ENCODE measurements at regions not wholly inside any gene's neighbourhood (a gene's known extent, or its start where the extent isn't known, plus 50 kb on each side); places are given as distances from the start of the nearest gene placed in this dataset.

DNA sequence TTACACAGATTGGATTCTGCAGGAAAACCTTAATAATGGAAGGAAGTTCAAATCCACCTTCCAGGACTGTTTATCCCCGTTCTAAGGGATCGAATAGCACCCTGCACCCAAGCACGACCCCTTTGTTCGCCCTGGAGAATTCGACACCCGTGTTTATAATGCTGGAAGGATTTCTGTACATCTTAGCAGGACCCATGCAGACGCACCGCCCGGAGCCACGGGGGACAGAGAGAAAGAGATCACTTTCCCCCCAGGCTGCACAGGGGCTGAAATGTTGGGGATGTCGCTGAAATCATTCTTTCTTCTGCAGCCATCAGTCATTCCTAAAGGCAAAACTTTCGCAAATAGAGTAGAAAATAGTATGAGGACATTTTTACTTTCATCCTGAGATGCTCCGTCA, 238.7 kb upstream of the SALL3 start:
- no peak for DNase-seq (ENCODE audit: low spot score)

DNA sequence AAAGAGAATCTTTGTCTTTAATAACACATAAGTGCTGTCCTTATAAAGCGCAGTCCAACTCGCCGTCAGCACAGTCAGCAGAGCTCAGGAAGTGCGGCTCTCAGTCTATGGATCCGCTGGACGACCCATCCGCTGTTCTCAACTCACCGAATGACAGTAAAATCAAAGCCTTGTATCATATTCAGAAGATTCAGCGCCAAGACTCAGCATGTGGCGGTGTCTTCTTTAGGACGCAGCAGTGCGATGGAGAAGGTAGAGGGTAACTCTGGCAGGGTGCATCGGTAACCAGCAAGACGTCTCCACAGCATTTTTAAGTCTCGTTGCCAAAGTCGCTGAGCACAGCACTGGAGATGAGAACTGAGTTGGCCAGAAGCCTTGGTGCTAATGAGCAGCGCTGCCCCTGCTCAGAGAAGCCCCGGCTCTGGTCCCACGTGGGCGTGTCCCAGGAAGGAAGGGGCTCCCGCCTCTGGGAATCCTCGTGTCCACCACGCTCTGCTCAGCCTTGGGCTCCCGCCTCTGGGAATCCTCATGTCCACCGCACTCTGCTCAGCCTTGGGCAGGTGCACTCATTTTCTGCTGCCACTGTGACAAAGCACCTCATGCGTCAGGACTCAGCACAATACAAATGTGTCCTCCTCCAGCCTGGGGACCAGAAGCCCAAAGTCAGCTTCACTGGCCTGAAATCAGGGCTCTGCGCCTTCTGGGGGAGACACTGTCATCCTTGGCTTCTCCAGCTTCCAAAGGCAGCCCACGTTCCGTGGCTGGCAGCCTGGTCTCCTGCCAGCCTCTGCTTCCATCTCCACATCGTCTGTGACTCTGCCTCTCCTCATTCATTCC, 238.0 kb upstream of the SALL3 start:
- no peak for DNase-seq (ENCODE audit: low spot score)

DNA sequence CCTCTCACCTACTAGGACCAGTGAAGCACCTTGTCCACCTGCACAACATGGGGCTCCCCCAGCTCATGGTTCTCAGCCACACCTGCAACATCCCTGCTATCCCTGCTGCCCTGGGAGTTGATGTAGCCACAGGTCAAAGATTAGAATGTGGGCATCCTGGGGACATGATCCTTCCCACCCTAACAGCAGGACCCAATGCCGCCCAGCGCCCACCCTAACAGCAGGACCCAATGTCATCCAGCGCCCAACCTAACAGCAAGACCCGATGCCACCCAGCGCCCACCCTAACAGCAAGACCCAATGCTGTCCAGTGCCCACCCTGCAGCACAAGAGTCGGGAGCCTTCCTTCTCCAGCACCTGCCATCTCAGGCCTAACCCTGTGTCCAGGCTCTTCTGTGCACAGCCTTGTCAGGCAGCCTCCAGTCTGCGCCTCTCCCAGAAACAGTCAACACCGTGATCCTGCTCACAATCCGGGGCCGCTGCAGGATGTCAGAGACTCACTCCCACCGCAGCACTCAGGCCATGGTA, 237.3 kb upstream of the SALL3 start:
- no peak for DNase-seq (ENCODE audit: low spot score)

DNA sequence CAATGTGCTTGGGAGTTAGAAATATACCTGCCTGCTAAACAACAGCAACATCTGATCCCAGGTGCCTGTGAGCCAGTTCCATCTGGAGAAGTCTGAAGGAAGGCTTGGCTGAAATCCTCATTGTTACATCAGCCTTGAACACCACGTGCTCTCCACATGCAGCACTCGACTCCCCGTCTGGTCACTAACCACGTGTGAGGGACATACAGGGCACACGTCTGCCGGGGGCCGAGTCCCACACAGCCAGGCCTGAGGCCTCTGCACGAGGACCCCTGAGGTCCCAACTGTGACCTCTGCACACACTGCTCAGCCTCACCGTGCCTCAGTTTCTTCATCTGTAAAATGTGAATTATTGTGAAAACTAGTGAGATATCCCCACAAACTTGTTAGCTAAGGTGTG, 236.5 kb upstream of the SALL3 start:
- DNase-seq (ENCODE audit: low spot score), result no peak

DNA sequence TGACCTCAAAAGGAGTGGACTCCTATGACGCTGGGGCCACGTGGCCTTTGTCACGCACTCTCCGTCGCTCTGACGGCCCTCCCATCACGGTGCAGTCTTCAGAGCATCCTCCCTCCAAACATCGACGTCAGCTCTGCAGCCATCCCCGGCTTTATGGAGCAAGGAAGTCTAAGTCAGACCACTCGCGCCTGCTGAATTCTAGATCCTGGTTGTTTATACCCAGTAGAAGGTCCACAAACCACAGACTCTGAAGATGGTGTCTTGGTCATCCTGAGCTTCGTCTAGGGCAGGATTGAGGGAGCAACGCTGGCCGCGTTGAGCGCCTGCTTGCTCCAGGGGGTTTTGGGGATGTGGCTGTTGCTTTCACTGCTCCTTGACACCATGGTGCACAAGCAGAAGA, 228.0 kb upstream of the SALL3 start:
- DNase-seq (ENCODE audit: low spot score), result no peak

DNA sequence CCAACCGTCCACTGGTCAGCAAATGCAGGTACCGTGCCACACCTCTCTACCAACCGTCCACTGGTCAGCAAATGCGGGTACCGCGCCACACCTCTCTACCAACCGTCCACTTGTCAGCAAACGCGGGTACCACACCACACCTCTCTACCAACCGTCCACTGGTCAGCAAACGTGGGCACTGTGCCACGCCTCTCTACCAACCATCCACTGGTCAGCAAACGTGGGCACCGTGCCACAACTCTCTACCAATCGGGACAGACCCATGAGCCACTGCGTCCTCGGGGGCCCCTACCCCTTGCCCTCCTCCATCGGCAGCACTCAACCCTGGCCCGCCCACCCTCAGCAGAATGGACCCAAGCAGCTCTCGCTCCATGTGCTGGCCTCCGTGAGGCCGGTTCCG, 226.4 kb upstream of the SALL3 start:
- no peak for DNase-seq (ENCODE audit: low spot score)

DNA sequence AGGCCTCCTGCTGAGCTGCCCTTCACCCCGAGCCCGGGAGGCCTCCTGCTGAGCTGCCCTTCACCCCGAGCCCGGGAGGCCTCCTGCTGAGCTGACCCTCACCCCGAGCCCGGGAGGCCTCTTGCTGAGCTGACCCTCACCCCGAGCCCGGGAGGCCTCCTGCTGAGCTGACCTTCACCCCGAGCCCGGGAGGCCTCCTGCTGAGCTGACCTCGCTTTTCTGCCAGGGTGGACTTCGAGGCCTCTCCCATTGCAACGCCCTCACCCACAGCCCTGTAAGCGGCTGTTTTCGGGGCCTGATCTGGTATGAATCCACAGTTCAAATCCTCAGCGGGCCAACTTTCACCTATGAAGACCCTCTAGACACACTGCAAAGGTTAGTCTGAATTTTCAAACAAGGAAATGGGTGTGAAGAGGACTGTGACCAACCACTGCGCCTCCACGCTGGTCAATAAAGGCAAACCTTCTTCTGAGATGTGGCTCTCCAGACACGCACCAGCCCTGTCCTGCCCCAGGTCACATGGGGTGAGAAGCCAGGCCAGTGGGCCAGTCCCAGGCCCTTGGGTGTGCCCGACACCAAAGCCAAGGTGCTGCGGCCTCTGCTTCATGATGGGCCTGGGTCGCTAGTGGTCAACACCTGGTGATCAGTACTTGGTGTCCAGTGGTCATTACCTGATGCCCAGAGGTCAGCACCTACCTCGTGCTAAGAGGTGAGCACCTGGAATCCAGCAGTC, 225.1 kb upstream of the SALL3 start:
- DNase-seq (ENCODE audit: low spot score), result no peak

DNA sequence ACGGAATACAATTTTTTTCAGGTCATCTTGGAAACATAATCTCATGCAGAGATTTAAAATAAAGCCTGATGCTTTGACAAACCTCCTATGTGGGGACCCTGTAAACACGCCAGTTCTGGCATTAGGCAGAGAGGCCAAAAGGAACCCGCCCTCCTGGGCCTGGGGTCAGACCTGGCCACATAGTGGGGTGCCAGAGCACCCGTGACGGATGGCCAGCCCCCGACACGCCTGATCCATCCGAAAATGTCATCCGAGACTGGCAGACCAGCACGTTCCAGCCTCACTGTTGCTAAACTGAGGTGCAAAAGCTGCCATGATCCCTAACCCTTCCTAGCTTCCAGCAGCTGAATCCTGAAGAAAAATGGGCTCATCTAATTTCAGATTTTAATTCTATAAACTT, 222.6 kb upstream of the SALL3 start:
- no peak for DNase-seq (ENCODE audit: low spot score)

DNA sequence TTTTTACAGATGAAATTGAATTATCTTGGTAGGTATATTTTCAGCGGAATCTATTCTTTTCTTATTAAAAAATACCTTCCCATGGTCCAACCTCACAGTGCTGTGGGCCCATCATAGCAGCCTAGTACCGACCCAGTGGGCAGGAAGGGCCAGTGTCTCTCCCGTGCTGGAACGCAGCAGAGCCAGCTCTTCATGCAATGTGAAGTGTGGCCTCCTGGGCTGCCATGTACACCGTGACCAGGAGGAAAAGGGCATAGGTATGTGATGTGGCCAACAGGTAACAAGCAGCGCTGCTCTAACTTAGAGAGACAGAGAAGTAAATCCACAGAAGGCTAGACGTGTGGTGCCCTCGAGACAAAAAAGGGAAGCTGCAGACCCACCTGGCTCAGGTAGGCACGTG, 221.1 kb upstream of the SALL3 start:
- no peak for DNase-seq (ENCODE audit: low spot score)

DNA sequence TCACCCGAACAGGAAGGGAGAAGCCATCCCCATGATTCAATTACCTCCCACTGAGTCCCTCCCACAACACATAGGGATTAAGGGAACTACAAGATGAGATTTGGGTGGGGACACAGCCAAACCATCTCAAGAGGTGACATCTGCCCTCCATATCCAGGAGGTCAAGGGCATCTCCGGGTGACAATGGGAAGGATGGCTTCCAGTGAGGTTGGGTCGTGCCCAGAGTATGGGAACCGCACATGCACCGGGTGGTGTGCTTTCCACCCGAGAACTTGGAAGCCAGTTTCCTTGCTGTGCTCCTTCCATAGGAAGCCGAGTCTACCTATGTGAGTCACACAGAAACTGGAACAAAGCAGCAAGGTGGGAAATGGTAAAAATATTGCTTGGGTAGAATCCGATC, 216.9 kb upstream of the SALL3 start:
- DNase-seq (ENCODE audit: low spot score), result no peak

DNA sequence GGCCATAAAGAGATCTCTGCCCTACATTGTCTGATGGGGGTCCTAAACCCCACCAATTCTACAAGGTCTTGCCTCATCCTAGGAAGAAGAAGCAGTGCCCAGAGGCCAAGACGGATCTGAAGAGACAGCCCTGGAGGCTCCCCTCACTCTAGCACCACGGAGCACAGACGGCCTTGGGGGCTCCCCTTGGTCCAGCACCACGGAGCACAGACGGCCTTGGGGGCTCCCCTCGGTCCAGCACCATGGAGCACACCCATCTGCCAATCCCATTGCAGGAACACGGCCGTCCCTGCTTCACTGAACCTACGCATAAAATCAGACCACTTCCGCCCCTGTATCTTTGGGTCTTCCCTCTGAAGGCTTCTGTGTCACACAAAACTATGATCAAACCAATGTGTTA, 215.1 kb upstream of the SALL3 start:
- no peak for DNase-seq (ENCODE audit: low spot score)

DNA sequence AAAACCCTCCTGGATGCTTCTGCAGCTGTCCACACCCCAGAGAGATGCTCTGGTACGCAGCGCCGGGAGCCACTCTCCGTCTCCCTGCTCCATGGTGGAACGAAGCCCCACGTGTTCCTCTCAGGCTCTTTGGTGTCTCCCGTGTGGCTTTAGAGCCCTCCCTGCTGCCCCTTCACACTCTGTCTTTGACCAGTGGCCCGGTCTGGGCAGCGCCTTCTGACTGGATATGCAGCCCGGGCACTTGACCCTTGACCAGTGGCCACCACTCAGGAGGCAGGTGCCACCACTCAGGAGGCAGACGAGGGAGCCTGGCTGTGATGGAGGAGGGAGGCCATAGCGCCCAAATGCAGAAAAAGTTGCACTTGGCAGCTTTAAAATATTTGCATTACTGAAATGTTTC, 214.5 kb upstream of the SALL3 start:
- DNase-seq (ENCODE audit: low spot score), result no peak

DNA sequence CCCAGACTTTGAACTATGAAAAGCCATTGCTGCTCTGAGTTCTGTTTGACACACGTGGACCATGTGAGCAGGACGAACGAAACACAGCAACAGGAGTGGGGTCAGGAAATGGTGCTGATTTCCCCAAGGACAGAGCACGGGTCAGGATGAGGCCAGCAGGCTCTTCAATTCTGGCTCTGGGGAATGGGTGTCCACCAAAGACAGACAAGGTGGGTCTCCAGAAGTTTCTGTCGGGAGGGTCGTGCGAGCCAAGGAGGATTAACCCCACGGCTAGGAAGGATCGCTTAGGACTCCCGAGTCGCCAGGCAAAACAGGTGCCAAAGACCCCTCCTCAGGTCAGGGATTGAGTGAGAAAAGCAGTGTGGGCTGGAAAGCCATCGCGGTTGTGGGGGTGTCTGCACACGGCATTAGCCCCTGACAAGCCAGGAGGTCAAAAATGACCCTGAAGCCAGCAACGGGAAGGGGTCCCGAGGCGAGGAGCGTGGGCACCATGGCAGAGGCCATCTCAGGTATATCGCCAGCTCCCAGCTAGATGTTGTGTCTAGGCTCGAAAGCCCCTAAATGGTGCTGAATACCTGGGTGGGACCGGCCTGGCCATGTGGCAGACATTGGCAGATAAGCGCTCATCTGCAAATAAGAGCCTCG, 213.9 kb upstream of the SALL3 start:
- no peak for DNase-seq (ENCODE audit: low spot score)

DNA sequence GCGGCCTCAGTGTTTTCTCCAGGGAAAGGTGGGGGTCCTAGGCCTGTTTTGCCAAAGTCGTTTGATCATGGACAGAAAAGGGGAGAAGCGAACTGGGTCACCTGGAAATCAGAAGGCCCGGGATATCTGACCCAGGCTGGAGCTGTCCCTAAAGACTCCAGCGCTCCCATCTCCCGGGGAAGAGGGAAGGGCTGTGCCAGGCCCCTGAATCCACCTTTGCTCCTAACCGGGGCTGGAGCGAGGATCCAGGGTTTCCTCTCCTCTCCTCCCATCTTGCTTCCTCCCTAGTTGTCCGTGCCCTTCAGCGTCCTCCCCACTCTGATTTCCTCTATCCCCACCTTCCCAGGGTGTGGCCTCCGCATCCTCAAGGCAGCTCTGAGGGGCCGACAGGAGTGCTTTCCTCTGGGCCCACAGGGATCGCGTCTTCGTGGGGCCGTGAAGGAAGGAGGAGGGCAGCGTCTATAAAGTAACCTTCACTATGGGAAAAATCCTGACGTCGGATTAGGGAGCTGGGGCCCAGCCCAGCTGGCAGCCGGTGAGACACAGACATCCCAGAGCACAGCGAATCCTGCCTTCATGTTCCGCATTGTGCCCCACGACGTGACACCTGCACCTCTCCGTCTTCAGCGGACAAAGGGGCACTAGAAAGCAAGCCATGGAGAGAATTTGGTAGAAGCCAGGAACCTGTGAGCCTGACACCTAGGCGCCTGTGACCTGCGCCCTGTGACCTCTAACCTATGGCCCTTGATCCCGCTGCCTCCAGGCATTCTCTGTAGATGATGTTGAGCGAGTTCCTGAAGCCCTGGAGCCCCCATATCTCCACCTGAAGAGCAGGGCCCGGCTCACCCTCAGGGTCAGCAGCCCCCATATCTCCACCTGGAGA, 212.7 kb upstream of the SALL3 start:
- no peak for DNase-seq (ENCODE audit: low spot score)

DNA sequence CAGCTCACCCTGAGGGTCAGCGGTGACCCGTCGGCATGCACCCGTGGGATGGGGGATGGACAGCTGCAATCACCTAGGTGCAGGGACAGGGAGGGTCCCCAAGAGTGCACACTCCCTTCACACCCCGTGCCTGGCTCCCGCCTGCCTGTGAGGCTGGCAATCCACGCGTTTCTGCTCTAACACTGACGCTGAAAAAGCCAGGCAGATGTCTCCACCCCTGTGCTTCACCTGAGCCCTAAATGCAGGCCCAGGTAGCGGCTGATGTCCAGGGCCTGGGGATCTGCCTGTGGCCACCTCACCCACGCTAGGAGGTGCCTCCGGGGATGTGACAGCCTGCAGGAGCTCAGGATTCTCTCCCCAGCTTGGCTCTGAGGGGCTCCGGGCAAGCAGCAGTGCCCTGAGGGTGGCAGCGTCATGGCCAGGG, 212.0 kb upstream of the SALL3 start:
- no peak for DNase-seq (ENCODE audit: low spot score)

DNA sequence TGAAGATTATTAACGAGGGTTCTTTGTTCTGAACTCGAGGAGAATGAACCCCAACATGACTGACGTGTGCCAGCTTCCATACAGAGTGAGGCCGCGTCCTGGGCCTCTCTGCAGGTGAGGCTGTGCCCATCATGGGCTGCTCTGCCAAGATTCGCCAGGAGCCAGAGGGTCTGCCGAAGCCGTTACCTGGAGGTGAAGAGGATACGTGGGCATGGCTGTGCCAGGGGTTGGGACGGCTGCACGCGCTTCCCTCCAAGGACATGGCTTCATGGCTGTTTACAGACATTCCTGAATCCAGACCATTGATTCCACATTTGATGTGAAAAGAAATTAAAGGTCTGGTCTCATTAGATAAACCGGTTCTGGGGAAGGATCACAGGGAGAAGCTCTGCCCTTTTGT, 211.4 kb upstream of the SALL3 start:
- DNase-seq (ENCODE audit: low spot score), result no peak

DNA sequence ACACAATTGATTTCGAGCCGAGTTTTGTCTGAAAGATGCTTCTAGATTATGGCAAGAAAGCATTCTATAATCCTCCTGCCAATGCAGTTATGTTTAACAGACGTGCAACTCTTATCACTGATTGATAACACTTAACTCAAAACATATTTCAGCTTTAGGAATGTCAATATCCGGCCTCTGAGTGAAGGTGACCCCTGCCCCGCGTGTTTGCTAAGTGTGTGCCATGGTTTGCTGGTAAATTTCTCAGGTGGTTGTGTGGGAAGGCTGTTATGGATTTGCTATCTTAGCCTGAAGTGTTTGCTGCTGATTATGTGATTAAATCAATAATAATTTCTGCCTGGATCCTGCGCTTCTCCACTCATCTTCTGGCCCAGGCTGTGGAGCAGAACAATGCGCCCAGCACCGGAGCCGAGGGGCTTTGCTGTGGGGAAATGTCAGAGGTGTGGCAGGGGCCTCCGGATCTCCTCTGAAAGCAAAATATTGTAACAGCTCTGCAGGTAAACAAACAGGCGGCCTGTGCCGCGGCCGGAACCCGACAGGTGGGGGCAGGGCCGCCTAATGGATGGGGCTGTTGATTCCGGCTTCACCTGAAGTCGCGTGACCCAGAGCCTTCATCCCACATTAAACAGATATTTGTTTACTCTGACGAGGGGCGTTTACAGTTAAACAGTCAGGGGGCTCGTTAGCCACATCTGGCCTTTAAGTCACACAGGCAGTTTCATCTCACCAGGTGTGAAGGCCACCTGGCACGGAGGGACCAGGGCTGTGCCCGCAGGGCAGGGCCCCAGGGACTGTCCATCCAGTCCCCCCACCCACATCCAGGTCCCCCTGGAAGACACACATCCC, 210.7 kb upstream of the SALL3 start:
- DNase-seq (ENCODE audit: low spot score), result no peak

DNA sequence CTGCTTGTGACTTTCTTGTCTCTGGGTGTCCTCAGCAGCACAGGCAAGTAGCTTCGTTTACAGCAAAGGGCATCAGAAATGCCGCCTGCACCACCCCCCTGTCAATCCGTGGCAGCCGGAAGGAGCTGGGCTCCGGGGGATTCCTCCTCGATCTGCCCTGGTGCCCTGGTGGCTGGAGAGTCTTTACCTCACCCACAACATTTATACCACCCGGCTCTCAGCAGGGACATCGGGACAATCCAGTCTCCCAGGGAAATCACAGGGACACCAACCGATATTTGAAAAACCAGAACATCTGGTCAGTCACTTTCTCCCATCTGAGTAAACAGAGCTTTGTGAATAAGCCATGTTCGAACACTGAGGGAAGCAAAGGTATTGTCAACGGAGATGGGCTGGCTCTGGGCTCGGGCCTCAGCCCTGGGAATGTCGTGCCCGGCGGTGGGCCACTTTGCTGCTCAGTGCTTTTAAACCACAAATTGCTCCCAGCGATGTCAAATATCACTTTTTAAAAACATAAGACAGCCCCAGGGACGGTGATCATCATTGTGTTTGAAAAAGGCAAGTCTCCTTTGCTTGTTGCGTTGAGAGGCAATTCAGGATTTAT, 210.0 kb upstream of the SALL3 start:
- no peak for DNase-seq (ENCODE audit: low spot score)

DNA sequence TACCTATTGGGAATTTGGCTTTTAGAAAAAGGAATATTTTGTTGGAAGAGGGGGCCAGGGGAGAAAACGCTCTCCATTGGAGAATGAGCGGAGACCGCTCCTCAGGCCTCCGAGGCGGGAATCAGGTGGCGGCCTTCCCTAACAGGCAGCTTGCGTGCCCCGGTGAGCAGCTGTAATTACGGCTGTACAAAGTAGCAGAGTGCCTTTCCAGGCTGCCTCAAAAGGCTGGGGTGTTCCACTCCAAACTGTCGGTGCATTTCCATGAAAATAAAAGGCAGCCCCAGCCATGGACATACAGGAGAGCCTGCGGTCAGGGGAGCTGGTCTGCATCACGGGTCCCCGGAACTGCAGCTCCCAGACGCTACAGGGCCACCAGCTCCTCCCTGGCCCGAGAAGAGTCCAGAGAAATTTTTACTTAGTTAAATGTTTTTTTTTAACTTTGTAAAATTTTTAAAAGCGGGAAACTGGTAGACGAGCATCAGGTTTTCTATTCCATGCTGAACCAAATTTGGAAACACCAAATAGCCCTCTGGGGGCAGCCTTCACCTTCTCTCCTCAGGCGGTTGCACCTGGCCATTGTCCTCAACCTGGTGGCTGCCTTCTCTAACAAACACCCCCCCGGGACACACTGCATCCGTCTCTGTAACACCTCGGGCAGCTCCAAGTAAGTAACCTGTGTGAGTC, 209.3 kb upstream of the SALL3 start:
- DNase-seq (ENCODE audit: low spot score), result no peak

DNA sequence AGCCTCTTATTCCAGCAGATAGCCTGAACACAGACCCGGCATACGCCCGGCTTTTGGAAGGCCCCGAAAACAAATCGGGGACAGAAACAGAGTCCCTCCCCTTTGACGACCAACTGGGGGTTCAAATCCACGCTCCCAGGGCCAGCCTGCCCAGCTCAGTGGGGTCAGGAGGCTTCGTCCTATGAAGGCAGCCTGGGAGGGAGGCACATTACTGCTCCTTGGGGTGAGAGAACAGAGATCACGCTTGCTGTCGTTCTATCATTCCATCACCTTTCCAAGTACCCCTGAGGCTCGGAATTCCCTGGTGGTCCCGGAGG, 208.8 kb upstream of the SALL3 start:
- no peak for DNase-seq (ENCODE audit: low spot score)
